SK-N-SH (cell line): ENCODE measurements at regions not wholly inside any gene's neighbourhood (a gene's known extent, or its start where the extent isn't known, plus 50 kb on each side); places are given as distances from the start of the nearest gene placed in this dataset.

Experiments
- CTCF ChIA-PET: fragments of 300-600, 350-600 bp; formaldehyde crosslinking; extraction: SDS; loops from one replicate; lab custom pipeline; 2021; lab: Yijun Ruan, JAX
- POLR2A ChIA-PET: fragments of 350-600 bp; sonication (Branson Sonifier 250); formaldehyde crosslinking; extraction: SDS; loops from one replicate; lab custom pipeline; 2020; ENCODE audit warnings: antibody characterized with exemption, inconsistent platforms; lab: Yijun Ruan, JAX
- DNase-seq: peaks from one replicate; pipeline ENCODE4 v3.0.0; 2012
- H2AFZ ChIP-seq: fragments of 200-600 bp; sonication (generic); 2 replicates; pipeline ENCODE4 v1.8.1; 2016; ENCODE audit warnings: antibody characterized with exemption, mild to moderate bottlenecking, low read depth
- H3F3A ChIP-seq: fragments of 200-600 bp; sonication (generic); replicated peaks from 2 replicates; pipeline ENCODE3; 2016; ENCODE audit warnings: antibody characterized with exemption, mild to moderate bottlenecking; ENCODE audit not compliant: insufficient read depth
- H3K27ac ChIP-seq, 2 experiments: fragments of 200-500 bp in 1 of 2; fragments of 200-600 bp in 1 of 2; sonication (Bioruptor generic) in 1 of 2; sonication (generic), shearing (Covaris generic) in 1 of 2; 2 replicates each; pipeline versions ENCODE4 v1.5.1 to v1.6.1; 2014 to 2016; ENCODE audit warnings: low read depth in 2 of 2, inconsistent platforms in 1 of 2, low read length in 1 of 2, mild to moderate bottlenecking in 1 of 2, mixed read lengths in 1 of 2
- H3K27me3 ChIP-seq: fragments of 200-600 bp; sonication (generic), shearing (Covaris generic); 2 replicates; pipeline ENCODE4 v1.6.1; 2016; ENCODE audit warnings: mixed run types; ENCODE audit not compliant: insufficient read depth
- H3K36me3 ChIP-seq, 2 experiments: fragments of 200-500 bp in 1 of 2; fragments of 200-600 bp in 1 of 2; sonication (Bioruptor generic) in 1 of 2; sonication (generic) in 1 of 2; replicated peaks in 1 of 2; 2 replicates each; pipeline versions ENCODE3 to v1.5.1; 2014 to 2016; ENCODE audit warnings: low read length in 1 of 2, mild to moderate bottlenecking in 1 of 2; ENCODE audit not compliant: insufficient read depth in 2 of 2, control insufficient read depth in 1 of 2
- H3K4me1 ChIP-seq, 2 experiments: fragments of 200-500 bp in 1 of 2; fragments of 200-600 bp in 1 of 2; sonication (Bioruptor generic) in 1 of 2; sonication (generic), shearing (Covaris generic) in 1 of 2; 2 replicates each; pipeline versions ENCODE4 v1.5.1 to v1.6.1; 2014 to 2016; ENCODE audit warnings: low read depth in 1 of 2, low read length in 1 of 2, mixed run types in 1 of 2; ENCODE audit not compliant: insufficient read depth in 2 of 2, control insufficient read depth in 1 of 2
- H3K4me2 ChIP-seq: fragments of 200-600 bp; sonication (generic), shearing (Covaris generic); 2 replicates; pipeline ENCODE4 v1.6.1; 2017; ENCODE audit warnings: mixed run types
- H3K4me3 ChIP-seq, 2 experiments: fragments of 200-500 bp in 1 of 2; fragments of 200-600 bp in 1 of 2; sonication (Bioruptor generic) in 1 of 2; sonication (generic), shearing (Covaris generic) in 1 of 2; 2 replicates each; pipeline versions ENCODE4 v1.5.1 to v1.8.1; 2014 to 2016; ENCODE audit warnings: low read depth in 2 of 2, inconsistent platforms in 1 of 2, low read length in 1 of 2, mild to moderate bottlenecking in 1 of 2, mixed read lengths in 1 of 2, moderate library complexity in 1 of 2
- H3K79me2 ChIP-seq: fragments of 200-600 bp; sonication (generic); 2 replicates; pipeline ENCODE4 v1.8.1; 2017; ENCODE audit warnings: mild to moderate bottlenecking; ENCODE audit not compliant: insufficient read depth
- H3K9ac ChIP-seq: fragments of 200-600 bp; sonication (generic); 2 replicates; pipeline ENCODE4 v1.6.1; 2017; ENCODE audit warnings: mixed run types
- H3K9me2 ChIP-seq: fragments of 200-600 bp; sonication (generic); 2 replicates; pipeline ENCODE4 v1.6.1; 2017; ENCODE audit warnings: mixed run types
- H3K9me3 ChIP-seq: fragments of 200-600 bp; sonication (generic); 2 replicates; pipeline ENCODE4 v1.6.1; 2017; ENCODE audit warnings: mixed run types, mild to moderate bottlenecking, moderate library complexity
- H4K20me1 ChIP-seq: fragments of 200-600 bp; sonication (generic); 2 replicates; pipeline ENCODE4 v1.6.1; 2017; ENCODE audit warnings: mild to moderate bottlenecking, mixed run types; ENCODE audit not compliant: insufficient read depth
- EP300 ChIP-seq, 2 experiments: IDR thresholded peaks; 2 replicates each; pipeline versions ENCODE4 v1.4.0 to v1.6.1; 2012; ENCODE audit warnings: borderline replicate concordance in 1 of 2, low read depth in 1 of 2, low read length in 1 of 2
- EZH2phosphoT487 ChIP-seq: fragments of 200-600 bp; sonication (generic); IDR thresholded peaks from 2 replicates; pipeline ENCODE4 v1.6.1; 2017; ENCODE audit warnings: low read depth, mixed run types, mild to moderate bottlenecking, antibody characterized with exemption, moderate library complexity, borderline replicate concordance
- FOXJ3 ChIP-seq: sonication (generic); formaldehyde crosslinking; IDR thresholded peaks from 2 replicates; pipeline ENCODE4 v1.5.1; 2020; ENCODE audit warnings: mild to moderate bottlenecking, missing genetic modification reagents
- FOXM1 ChIP-seq: IDR thresholded peaks from 2 replicates; pipeline ENCODE4 v1.4.0; 2012; ENCODE audit warnings: low read depth, mild to moderate bottlenecking
- GABPA ChIP-seq: IDR thresholded peaks from 2 replicates; pipeline ENCODE4 v1.4.0; 2012; ENCODE audit warnings: low read depth, mild to moderate bottlenecking
- GATA2 ChIP-seq: sonication (generic); formaldehyde crosslinking; IDR thresholded peaks from 2 replicates; pipeline ENCODE4 v1.5.0; 2020; ENCODE audit warnings: mild to moderate bottlenecking, missing genetic modification reagents
- JUND ChIP-seq: IDR thresholded peaks from 2 replicates; pipeline ENCODE4 v1.4.0; 2012
- MEF2A ChIP-seq: IDR thresholded peaks from 2 replicates; pipeline ENCODE4 v1.4.0; 2012; ENCODE audit warnings: low read depth, borderline replicate concordance
- MXI1 ChIP-seq: IDR thresholded peaks from 2 replicates; pipeline ENCODE4 v1.6.1; 2012; ENCODE audit warnings: mild to moderate bottlenecking, low read depth, low read length, improper control_type of control experiment
- NFIC ChIP-seq: IDR thresholded peaks from 2 replicates; pipeline ENCODE4 v1.4.0; 2012; ENCODE audit warnings: borderline replicate concordance
- RCOR1 ChIP-seq: fragments of 150-350 bp; IDR thresholded peaks from 2 replicates; pipeline ENCODE4 v1.6.1; 2017; ENCODE audit warnings: antibody characterized with exemption, low read length
- RFX5 ChIP-seq: IDR thresholded peaks from 2 replicates; pipeline ENCODE4 v1.6.1; 2012; ENCODE audit warnings: mild to moderate bottlenecking, improper control_type of control experiment, low read length
- SMC3 ChIP-seq: IDR thresholded peaks from 2 replicates; pipeline ENCODE4 v1.6.1; 2012; ENCODE audit warnings: low read depth, low read length, improper control_type of control experiment
- TCF12 ChIP-seq: IDR thresholded peaks from 2 replicates; pipeline ENCODE4 v1.4.0; 2012
- TEAD4 ChIP-seq: IDR thresholded peaks from 2 replicates; pipeline ENCODE4 v1.4.0; 2012; ENCODE audit warnings: mild to moderate bottlenecking, borderline replicate concordance; ENCODE audit not compliant: insufficient read depth
- YY1 ChIP-seq: IDR thresholded peaks from 2 replicates; pipeline ENCODE4 v1.4.0; 2012; ENCODE audit warnings: low read depth, mild to moderate bottlenecking
- WGBS: methylation state at CpG from one replicate; pipeline ENCODE4 v1.1.6; 2017; ENCODE audit warnings: low lambda C conversion rate; 5-methylcytosine and 5-hydroxymethylcytosine counted together
- TF ChIP-seq, protein P1 (sequence below): IDR thresholded peaks from 2 replicates; pipeline ENCODE4; 2012
- TF ChIP-seq, protein P2 (sequence below): IDR thresholded peaks from 2 replicates; pipeline ENCODE4 v1.6.1; 2012; ENCODE audit warnings: mild to moderate bottlenecking, low read depth, low read length, moderate library complexity
- TF ChIP-seq, protein P3 (sequence below): fragments of 200-600 bp; sonication (generic); IDR thresholded peaks from 2 replicates; pipeline ENCODE4 v1.6.1; 2017; ENCODE audit warnings: antibody characterized with exemption, mild to moderate bottlenecking, moderate library complexity

DNA sequence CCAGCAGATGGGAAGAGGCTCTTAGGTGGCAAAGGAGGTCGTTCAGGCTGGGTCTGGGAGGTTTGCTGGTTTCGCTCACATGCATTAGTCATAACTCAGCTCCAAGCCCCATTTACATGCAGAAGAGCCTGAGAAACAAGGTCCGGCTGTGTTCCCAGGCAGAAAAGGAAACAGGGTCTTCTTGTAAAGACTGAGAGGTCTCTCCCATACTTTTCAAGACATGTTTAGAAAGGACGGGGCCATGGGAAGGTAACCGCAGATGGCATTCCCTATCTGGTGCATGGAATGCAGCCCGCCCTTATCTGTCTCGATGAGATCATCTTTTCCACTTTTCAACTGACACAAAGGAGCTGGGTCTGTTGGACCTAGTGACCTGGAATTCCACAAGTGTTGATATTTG, 389.0 kb upstream of the CDH11 start:
- ChIA-PET CTCF (no interaction called here), POLR2A (no interaction called here)
- Histone ChIP-seq H3K9me2 (no peaks in the 10 kb centered on the region), H3F3A (no peaks in the 10 kb centered on the region), H3K9ac (no peak overlapping the region), H3K4me1 (no peaks in the 10 kb centered on the region; a peak in 1 of 4 replicates), H4K20me1 (no peaks in the 10 kb centered on the region), H3K27me3 (no peaks in the 10 kb centered on the region), H3K79me2 (no peaks in the 10 kb centered on the region), H3K27ac (no peak overlapping the region), H3K36me3 (no peaks in the 10 kb centered on the region), H3K4me3 (no peak overlapping the region), H2AFZ (no peak overlapping the region), H3K4me2 (no peak overlapping the region), H3K9me3 (no peaks in the 10 kb centered on the region)
- WGBS = 74% methylated on average over 7 of the region's 7 CpGs
- DNase-seq = no peak
- TF ChIP-seq TEAD4 (no peak), RFX5 (no peak), YY1 (no peak), MXI1 (no peak), RCOR1 (no peak), GATA2 (CRISPR knock-in tag) (no peak), GABPA (no peak), MEF2A (no peak), JUND (no peak), NFIC (no peak)
- TF ChIP-seq, protein P1, sequence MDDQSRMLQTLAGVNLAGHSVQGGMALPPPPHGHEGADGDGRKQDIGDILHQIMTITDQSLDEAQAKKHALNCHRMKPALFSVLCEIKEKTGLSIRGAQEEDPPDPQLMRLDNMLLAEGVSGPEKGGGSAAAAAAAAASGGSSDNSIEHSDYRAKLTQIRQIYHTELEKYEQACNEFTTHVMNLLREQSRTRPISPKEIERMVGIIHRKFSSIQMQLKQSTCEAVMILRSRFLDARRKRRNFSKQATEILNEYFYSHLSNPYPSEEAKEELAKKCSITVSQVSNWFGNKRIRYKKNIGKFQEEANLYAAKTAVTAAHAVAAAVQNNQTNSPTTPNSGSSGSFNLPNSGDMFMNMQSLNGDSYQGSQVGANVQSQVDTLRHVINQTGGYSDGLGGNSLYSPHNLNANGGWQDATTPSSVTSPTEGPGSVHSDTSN = no peak
- TF ChIP-seq, all 33 proteins: peak for 0

DNA sequence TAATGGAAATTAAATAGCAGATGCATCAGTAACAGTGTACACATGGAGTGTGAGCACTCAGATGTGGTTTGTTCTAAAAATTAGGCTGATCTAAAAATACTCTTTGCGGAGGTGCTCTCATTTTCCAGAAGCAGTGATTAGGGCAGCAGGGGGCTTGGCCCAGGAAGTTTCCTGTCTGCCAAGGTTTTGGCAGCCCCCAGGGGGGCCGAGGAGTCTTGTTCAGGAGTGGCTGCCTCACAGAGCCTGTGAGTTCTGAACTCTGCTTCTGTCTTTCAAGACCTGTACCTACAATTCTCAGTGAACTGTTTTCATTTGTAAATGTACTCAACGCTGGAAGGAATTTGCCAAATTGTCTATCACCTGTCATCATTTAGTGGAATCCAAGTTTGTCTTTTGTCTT, 388.4 kb upstream of the CDH11 start:
- Histone ChIP-seq H3K4me3 (no peak overlapping the region), H3K4me2 (no peak overlapping the region), H3F3A (no peaks in the 10 kb centered on the region), H4K20me1 (no peaks in the 10 kb centered on the region), H3K27ac (no peak overlapping the region), H2AFZ (no peak overlapping the region), H3K9me2 (no peaks in the 10 kb centered on the region), H3K79me2 (no peaks in the 10 kb centered on the region), H3K9me3 (no peaks in the 10 kb centered on the region), H3K4me1 (no peaks in the 10 kb centered on the region; a peak in 1 of 4 replicates), H3K27me3 (no peaks in the 10 kb centered on the region), H3K36me3 (no peaks in the 10 kb centered on the region), H3K9ac (no peak overlapping the region)
- TF ChIP-seq FOXJ3 (CRISPR knock-in tag) = no peak
- TF ChIP-seq, protein P2, sequence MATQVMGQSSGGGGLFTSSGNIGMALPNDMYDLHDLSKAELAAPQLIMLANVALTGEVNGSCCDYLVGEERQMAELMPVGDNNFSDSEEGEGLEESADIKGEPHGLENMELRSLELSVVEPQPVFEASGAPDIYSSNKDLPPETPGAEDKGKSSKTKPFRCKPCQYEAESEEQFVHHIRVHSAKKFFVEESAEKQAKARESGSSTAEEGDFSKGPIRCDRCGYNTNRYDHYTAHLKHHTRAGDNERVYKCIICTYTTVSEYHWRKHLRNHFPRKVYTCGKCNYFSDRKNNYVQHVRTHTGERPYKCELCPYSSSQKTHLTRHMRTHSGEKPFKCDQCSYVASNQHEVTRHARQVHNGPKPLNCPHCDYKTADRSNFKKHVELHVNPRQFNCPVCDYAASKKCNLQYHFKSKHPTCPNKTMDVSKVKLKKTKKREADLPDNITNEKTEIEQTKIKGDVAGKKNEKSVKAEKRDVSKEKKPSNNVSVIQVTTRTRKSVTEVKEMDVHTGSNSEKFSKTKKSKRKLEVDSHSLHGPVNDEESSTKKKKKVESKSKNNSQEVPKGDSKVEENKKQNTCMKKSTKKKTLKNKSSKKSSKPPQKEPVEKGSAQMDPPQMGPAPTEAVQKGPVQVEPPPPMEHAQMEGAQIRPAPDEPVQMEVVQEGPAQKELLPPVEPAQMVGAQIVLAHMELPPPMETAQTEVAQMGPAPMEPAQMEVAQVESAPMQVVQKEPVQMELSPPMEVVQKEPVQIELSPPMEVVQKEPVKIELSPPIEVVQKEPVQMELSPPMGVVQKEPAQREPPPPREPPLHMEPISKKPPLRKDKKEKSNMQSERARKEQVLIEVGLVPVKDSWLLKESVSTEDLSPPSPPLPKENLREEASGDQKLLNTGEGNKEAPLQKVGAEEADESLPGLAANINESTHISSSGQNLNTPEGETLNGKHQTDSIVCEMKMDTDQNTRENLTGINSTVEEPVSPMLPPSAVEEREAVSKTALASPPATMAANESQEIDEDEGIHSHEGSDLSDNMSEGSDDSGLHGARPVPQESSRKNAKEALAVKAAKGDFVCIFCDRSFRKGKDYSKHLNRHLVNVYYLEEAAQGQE = no peak
- no peak for TF ChIP-seq SMC3
- no peak for TF ChIP-seq FOXM1
- TF ChIP-seq TCF12 = no peak
- TF ChIP-seq, protein P3, sequence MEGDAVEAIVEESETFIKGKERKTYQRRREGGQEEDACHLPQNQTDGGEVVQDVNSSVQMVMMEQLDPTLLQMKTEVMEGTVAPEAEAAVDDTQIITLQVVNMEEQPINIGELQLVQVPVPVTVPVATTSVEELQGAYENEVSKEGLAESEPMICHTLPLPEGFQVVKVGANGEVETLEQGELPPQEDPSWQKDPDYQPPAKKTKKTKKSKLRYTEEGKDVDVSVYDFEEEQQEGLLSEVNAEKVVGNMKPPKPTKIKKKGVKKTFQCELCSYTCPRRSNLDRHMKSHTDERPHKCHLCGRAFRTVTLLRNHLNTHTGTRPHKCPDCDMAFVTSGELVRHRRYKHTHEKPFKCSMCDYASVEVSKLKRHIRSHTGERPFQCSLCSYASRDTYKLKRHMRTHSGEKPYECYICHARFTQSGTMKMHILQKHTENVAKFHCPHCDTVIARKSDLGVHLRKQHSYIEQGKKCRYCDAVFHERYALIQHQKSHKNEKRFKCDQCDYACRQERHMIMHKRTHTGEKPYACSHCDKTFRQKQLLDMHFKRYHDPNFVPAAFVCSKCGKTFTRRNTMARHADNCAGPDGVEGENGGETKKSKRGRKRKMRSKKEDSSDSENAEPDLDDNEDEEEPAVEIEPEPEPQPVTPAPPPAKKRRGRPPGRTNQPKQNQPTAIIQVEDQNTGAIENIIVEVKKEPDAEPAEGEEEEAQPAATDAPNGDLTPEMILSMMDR = no peak
- no peak for TF ChIP-seq YY1
- no peak for TF ChIP-seq EP300 (IDR thresholded peaks at IDR 0.05; ENCODE audit: borderline replicate concordance in 1 of 2, low read depth in 1 of 2, low read length in 1 of 2)
- no peak for TF ChIP-seq EZH2phosphoT487
- no peak for DNase-seq
- POLR2A ChIA-PET = no interaction called here
- CTCF ChIA-PET = no interaction called here
- 59% methylated on average over 3 of the region's 3 CpGs for WGBS
